Gastrocnemius medialis (tissue), 4 donors: ENCODE measurements at regions not wholly inside any gene's neighbourhood (a gene's known extent, or its start where the extent isn't known, plus 50 kb on each side); places are given as distances from the start of the nearest gene placed in this dataset.

ENCODE experiments used
- POLR2A ChIP-seq, 2 donors: fragments of 450-650 bp; IDR thresholded peaks; one replicate each; pipeline ENCODE4 v1.6.1; 2017; ENCODE audit warnings: antibody characterized with exemption in 2 of 2, mild to moderate bottlenecking in 2 of 2, moderate library complexity in 2 of 2
- TF ChIP-seq, protein P1 (sequence below), 5 experiments: fragments of 450-650 bp in 3 of 5; fragments of 200-600 bp in 2 of 5; sonication (generic) in 2 of 5; IDR thresholded peaks in 4 of 5; conservative IDR thresholded peaks in 1 of 5; 1 replicate in 4 of 5; 2 replicates in 1 of 5; pipeline ENCODE4 v1.5.1; 2016 to 2019; ENCODE audit warnings: antibody characterized with exemption in 5 of 5, mild to moderate bottlenecking in 3 of 5, moderate library complexity in 3 of 5

DNA sequence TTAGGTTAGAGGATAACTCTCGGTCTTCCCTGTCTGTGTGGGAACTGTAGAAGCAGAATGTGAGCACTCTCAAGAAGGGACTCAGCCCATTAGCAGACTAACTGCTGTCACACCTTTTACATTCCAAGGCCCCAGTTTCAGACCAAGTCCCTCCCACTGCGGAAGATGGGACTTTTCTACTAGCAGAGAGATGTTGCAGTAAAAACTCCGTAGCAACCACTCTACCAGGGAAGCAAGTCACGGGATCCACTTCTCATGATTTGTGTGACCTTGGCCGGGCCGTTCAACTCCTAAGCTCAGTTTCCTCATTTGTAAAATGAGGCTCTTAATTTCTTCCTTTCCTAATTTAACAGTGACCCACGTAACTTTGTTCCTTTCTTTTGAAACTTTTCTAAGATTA lies 77.1 kb upstream of the SLC4A11 start:
- TF ChIP-seq, protein P1, sequence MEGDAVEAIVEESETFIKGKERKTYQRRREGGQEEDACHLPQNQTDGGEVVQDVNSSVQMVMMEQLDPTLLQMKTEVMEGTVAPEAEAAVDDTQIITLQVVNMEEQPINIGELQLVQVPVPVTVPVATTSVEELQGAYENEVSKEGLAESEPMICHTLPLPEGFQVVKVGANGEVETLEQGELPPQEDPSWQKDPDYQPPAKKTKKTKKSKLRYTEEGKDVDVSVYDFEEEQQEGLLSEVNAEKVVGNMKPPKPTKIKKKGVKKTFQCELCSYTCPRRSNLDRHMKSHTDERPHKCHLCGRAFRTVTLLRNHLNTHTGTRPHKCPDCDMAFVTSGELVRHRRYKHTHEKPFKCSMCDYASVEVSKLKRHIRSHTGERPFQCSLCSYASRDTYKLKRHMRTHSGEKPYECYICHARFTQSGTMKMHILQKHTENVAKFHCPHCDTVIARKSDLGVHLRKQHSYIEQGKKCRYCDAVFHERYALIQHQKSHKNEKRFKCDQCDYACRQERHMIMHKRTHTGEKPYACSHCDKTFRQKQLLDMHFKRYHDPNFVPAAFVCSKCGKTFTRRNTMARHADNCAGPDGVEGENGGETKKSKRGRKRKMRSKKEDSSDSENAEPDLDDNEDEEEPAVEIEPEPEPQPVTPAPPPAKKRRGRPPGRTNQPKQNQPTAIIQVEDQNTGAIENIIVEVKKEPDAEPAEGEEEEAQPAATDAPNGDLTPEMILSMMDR (IDR thresholded peaks at IDR 0.05 in 4 of 5, conservative IDR thresholded peaks at IDR 0.05 in 1 of 5): no peak
- no peak for TF ChIP-seq POLR2A (IDR thresholded peaks at IDR 0.05)
